BJ (cell line): ENCODE measurements at regions not wholly inside any gene's neighbourhood (a gene's known extent, or its start where the extent isn't known, plus 50 kb on each side); places are given as distances from the start of the nearest gene placed in this dataset.
A peak's percentile ranks its signal among the peaks of the same experiment; 100 is the strongest.

Source experiments
- CTCF ChIA-PET: fragments of 350-600 bp; formaldehyde crosslinking; extraction: SDS; loops from one replicate; lab custom pipeline; 2021; ENCODE audit warnings: antibody characterized with exemption, inconsistent platforms; lab: Yijun Ruan, JAX
- POLR2A ChIA-PET: fragments of 300-600 bp; sonication (Branson Sonifier 250); formaldehyde crosslinking; extraction: SDS; loops from one replicate; lab custom pipeline; 2021; ENCODE audit warnings: antibody characterized with exemption; lab: Charles Lee
- DNase-seq: peaks from one replicate; pipeline ENCODE4 v3.0.0-alpha.2; 2011; ENCODE audit warnings: low read depth
- H3K27me3 ChIP-seq: 2 replicates; pipeline ENCODE4 v1.6.0; 2011; ENCODE audit warnings: low read length; ENCODE audit not compliant: control insufficient read depth, insufficient read depth
- H3K36me3 ChIP-seq: 2 replicates; pipeline ENCODE4 v1.5.1; 2011; ENCODE audit warnings: low read length; ENCODE audit not compliant: control insufficient read depth, insufficient read depth
- H3K4me3 ChIP-seq: 2 replicates; pipeline ENCODE4 v1.5.1; 2011; ENCODE audit warnings: low read depth, mild to moderate bottlenecking, control low read depth, low read length
- TF ChIP-seq, protein P1 (sequence below): IDR thresholded peaks from 2 replicates; pipeline ENCODE4 v1.5.1; 2011; ENCODE audit warnings: low read depth, mild to moderate bottlenecking, control low read depth, inconsistent platforms, low read length, moderate library complexity; ENCODE audit not compliant: insufficient read depth

DNA sequence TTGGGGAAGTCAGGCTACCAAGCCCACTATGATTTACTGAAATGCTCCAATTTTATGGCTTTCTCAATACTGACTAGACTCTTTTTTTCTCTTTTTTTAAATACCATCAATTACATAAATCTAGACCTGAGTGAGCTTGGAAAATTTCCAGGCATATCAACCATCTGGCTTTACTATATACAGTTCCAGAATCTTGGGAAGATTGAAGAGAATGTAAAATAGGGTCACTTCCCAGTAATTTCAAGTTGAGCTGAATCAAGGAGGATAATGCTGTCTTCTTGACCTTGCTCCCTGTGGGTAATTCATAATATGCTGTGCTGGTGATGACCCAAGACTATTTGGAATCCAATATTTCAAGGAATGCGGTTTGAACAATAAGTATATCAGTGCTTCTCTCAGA is 108.1 kb downstream of the MAP3K21 start:
- no peaks in the 10 kb centered on the region for H3K36me3 ChIP-seq
- TF ChIP-seq, protein P1, sequence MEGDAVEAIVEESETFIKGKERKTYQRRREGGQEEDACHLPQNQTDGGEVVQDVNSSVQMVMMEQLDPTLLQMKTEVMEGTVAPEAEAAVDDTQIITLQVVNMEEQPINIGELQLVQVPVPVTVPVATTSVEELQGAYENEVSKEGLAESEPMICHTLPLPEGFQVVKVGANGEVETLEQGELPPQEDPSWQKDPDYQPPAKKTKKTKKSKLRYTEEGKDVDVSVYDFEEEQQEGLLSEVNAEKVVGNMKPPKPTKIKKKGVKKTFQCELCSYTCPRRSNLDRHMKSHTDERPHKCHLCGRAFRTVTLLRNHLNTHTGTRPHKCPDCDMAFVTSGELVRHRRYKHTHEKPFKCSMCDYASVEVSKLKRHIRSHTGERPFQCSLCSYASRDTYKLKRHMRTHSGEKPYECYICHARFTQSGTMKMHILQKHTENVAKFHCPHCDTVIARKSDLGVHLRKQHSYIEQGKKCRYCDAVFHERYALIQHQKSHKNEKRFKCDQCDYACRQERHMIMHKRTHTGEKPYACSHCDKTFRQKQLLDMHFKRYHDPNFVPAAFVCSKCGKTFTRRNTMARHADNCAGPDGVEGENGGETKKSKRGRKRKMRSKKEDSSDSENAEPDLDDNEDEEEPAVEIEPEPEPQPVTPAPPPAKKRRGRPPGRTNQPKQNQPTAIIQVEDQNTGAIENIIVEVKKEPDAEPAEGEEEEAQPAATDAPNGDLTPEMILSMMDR = no peak
- POLR2A ChIA-PET = no interaction called here
- no peaks in the 10 kb centered on the region for H3K27me3 ChIP-seq
- DNase-seq = no peak
- no peak overlapping the region for H3K4me3 ChIP-seq
- CTCF ChIA-PET = no interaction called here

DNA sequence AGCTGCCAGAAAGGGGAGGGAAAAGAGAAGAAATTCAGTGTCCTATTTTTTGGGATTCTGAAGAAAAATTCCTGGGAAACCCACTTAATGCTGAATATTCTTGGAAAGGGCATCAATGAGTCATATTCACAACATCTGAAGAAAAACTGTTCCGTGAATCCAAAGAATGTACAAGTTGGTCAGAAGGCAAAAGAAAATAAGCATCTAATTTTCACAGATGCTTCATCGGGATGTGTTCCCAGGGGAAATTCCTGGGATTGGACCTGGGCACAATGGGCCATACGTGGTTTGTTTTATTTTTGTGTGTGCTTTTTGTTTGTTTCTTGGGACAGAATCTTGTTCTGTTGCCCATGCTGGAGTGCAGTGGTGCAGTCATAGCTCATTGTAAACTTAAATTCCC is 112.2 kb downstream of the MAP3K21 start:
- H3K36me3 ChIP-seq = no peaks in the 10 kb centered on the region
- TF ChIP-seq, protein P1 = no peak
- no peaks in the 10 kb centered on the region; the same call in 1 of the 2 replicates for H3K27me3 ChIP-seq
- no peak overlapping the region for H3K4me3 ChIP-seq
- POLR2A ChIA-PET = no interaction called here
- CTCF ChIA-PET = interaction anchor here (1.0 to 5.1 kb wide), 8 partner anchors 9 to 627 kb away, joined by 3 to 61 read pairs (median 4); no protein-coding TSS in a partner anchor
- no peak for DNase-seq

DNA sequence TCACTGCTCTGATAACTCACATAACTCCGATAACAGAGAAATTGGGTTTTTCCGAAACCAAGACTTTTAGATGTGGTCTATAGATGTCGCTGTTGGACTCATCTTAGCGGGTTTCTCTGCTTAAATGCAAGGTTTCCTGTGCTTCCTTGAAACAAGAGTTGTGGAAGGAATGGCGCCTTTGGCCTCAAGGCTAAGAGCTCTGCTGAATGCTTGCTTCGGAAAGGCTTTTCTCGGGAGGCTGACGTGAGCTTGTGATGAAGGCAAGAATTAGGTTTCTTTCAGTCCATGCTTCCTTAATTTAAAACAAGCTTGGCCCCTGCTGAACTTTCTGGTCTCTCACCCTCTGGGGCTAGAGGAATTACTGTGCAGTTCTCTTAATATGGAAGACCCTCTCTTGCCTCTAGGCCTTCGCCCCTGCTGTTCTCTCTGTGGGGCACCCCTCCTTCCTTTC is 113.5 kb downstream of the MAP3K21 start:
- no peaks in the 10 kb centered on the region; the same call in 1 of the 2 replicates for H3K27me3 ChIP-seq
- TF ChIP-seq, protein P1 = peak; percentile 69
- H3K36me3 ChIP-seq = no peaks in the 10 kb centered on the region
- no peak overlapping the region for H3K4me3 ChIP-seq
- CTCF ChIA-PET = interaction anchor here (0.7 to 5.1 kb wide), 24 partner anchors 11 to 667 kb away, joined by 3 to 61 read pairs (median 4); no protein-coding TSS in a partner anchor
- POLR2A ChIA-PET = interaction anchor here (0.5 kb wide), 1 partner anchor 15 kb away, joined by 6 read pairs; no protein-coding TSS in a partner anchor
- DNase-seq = no peak

DNA sequence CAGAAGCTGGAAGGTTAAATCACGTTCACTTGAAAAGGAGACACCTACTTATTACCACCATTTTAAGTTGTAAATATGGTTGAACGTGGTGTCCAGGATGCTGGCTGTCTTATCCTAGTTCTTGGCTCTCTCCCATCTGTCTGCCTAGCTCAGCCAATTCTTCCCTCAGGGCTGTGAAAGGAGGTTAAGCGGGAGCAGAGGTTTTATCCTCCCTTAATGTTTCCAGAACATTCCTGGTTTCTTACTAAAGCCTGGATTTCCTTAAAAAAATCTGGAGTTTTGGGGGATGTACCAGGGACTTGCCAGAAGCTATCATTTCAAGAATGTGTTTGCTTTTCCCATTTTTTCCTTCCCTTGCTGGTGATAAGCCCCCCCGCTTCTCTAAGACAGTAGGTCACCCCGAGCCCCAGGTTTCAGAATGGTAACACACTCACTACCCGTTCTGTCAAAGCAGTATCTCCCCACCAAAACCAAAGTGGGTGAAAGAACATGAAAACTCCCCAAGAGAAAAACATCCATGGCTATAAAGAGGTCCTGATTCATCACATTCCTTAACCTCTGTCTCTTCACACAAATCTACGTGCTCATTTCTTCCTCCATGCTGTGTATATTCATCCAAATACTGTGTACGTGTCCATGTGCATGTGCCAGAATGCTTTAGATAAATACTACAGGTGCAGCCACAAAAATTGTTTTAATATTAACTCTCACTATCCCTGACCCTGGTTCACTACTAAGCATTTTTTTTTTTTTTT is 114.7 kb downstream of the MAP3K21 start:
- CTCF ChIA-PET = interaction anchor here (1.1 to 5.1 kb wide), 10 partner anchors 20 to 625 kb away, joined by 3 to 61 read pairs (median 6); no protein-coding TSS in a partner anchor

More for the DNA sequence above, 114.7 kb downstream of the MAP3K21 start:
- Histone ChIP-seq H3K36me3 (no peaks in the 10 kb centered on the region), H3K27me3 (no peaks in the 10 kb centered on the region; the same call in 1 of the 2 replicates), H3K4me3 (no peak overlapping the region)
- DNase-seq = no peak
- TF ChIP-seq, protein P1 = no peak
- POLR2A ChIA-PET = no interaction called here
